ENCODE measurements at regions not wholly inside any gene's neighbourhood (a gene's known extent, or its start where the extent isn't known, plus 50 kb on each side); places are given as distances from the start of the nearest gene placed in this dataset.

- intact Hi-C loops (cut with micrococcal nuclease; ENCODE audit: unreplicated experiment): no loop called here
- ATAC-seq: no peak
- H3K4me3 ChIP-seq (ENCODE audit: low read depth in 2 of 2, low read length in 2 of 2): no peak overlapping the region
- ChIA-PET POLR2A (no interaction called here), CTCF (no interaction called here)
- in situ Hi-C loops (cut with HindIII; ENCODE audit: low pct_unique_long_range_greater_than_20kb, low sequenced_read_pairs): no loop called here
- no TSS peak for BruUV-seq (replicated peaks)
- H3K27ac ChIP-seq (ENCODE audit: low read length): no peak overlapping the region
- no peak for DNase-seq (ENCODE audit: low read depth, low spot score)
- no peaks in the 10 kb centered on the region for H3K27me3 ChIP-seq (ENCODE audit: control insufficient read depth, insufficient read depth, low read length)
- H3K36me3 ChIP-seq (ENCODE audit: control insufficient read depth, insufficient read depth, low read length): no peaks in the 10 kb centered on the region
- no peaks in the 10 kb centered on the region for H3K9me3 ChIP-seq (ENCODE audit: control insufficient read depth, insufficient read depth, low read depth, low read length)
- TF ChIP-seq CTCF (IDR thresholded peaks at IDR 0.05) (no peak), SIN3A (IDR thresholded peaks at IDR 0.05; ENCODE audit: borderline replicate concordance, insufficient read depth, low read depth, low read length) (no peak), REST (IDR thresholded peaks at IDR 0.05; ENCODE audit: insufficient read depth in 1 of 2, low read depth in 2 of 2, low read length in 1 of 2) (no peak), TCF7L2 (IDR thresholded peaks at IDR 0.05; ENCODE audit: low read depth, low read length) (no peak), POLR2AphosphoS5 (IDR thresholded peaks at IDR 0.05; ENCODE audit: low read depth, low read length) (no peak)
- no peaks in the 10 kb centered on the region for H3K4me1 ChIP-seq (ENCODE audit: control insufficient read depth, insufficient read depth, low read length)
These were observed 434.7 kb downstream of the CDH11 start for GRCh38 chr16:64687123-64687522.

- no peak overlapping the region for H3K4me3 ChIP-seq (ENCODE audit: low read depth in 2 of 2, low read length in 2 of 2)
- CTCF ChIA-PET: no interaction called here
- intact Hi-C loops (cut with micrococcal nuclease; ENCODE audit: unreplicated experiment): no loop called here
These were observed 441.7 kb downstream of the CDH11 start for GRCh38 chr16:64679976-64680690.

More at GRCh38 chr16:64679976-64680690, 441.7 kb downstream of the CDH11 start:
- in situ Hi-C loops (cut with HindIII; ENCODE audit: low pct_unique_long_range_greater_than_20kb, low sequenced_read_pairs): no loop called here
- no peaks in the 10 kb centered on the region for H3K9me3 ChIP-seq (ENCODE audit: control insufficient read depth, insufficient read depth, low read depth, low read length)
- BruUV-seq (replicated peaks): no TSS peak
- H3K27ac ChIP-seq (ENCODE audit: low read length): no peak overlapping the region
- no peak for ATAC-seq
- no peaks in the 10 kb centered on the region for H3K27me3 ChIP-seq (ENCODE audit: control insufficient read depth, insufficient read depth, low read length)
- TF ChIP-seq POLR2AphosphoS5 (IDR thresholded peaks at IDR 0.05; ENCODE audit: low read depth, low read length) (no peak), SIN3A (IDR thresholded peaks at IDR 0.05; ENCODE audit: borderline replicate concordance, insufficient read depth, low read depth, low read length) (no peak), TCF7L2 (IDR thresholded peaks at IDR 0.05; ENCODE audit: low read depth, low read length) (no peak), REST (IDR thresholded peaks at IDR 0.05; ENCODE audit: insufficient read depth in 1 of 2, low read depth in 2 of 2, low read length in 1 of 2) (no peak), CTCF (IDR thresholded peaks at IDR 0.05) (no peak)
- DNase-seq (ENCODE audit: low read depth, low spot score): no peak
- H3K4me1 ChIP-seq (ENCODE audit: control insufficient read depth, insufficient read depth, low read length): no peaks in the 10 kb centered on the region
- POLR2A ChIA-PET: no interaction called here
- H3K36me3 ChIP-seq (ENCODE audit: control insufficient read depth, insufficient read depth, low read length): no peaks in the 10 kb centered on the region
